Chondrocyte (in vitro differentiated cells): ENCODE measurements at regions not wholly inside any gene's neighbourhood (a gene's known extent, or its start where the extent isn't known, plus 50 kb on each side); places are given as distances from the start of the nearest gene placed in this dataset.

Experiments
- DNase-seq: peaks from one replicate; pipeline ENCODE4 v3.0.0; 2021; ENCODE audit warnings: mixed read lengths, low spot score
- H3K27ac Mint-ChIP-seq: one replicate; pipeline ENCODE4 v1.8.0; 2021; ENCODE audit warnings: mild to moderate bottlenecking, moderate library complexity, mixed read lengths; ENCODE audit not compliant: unreplicated experiment
- H3K27me3 Mint-ChIP-seq: 2 replicates; pipeline ENCODE4 v1.8.0; 2021; ENCODE audit warnings: low read depth, mixed read lengths
- H3K36me3 Mint-ChIP-seq: 2 replicates; pipeline ENCODE4 v1.8.0; 2021; ENCODE audit warnings: low read depth, mixed read lengths
- H3K4me1 Mint-ChIP-seq: 2 replicates; pipeline ENCODE4 v1.8.0; 2021; ENCODE audit warnings: low read depth, mild to moderate bottlenecking, mixed read lengths
- H3K4me3 Mint-ChIP-seq: one replicate; pipeline ENCODE4 v1.8.0; 2021; ENCODE audit warnings: mild to moderate bottlenecking, moderate library complexity, mixed read lengths; ENCODE audit not compliant: unreplicated experiment
- H3K9me3 Mint-ChIP-seq: 2 replicates; pipeline ENCODE4 v1.8.0; 2021; ENCODE audit warnings: low read depth, mixed read lengths
- TF ChIP-seq, protein P1 (sequence below): fragments of 200-600 bp; sonication (generic); IDR thresholded peaks from 2 replicates; pipeline ENCODE4 v1.5.0; 2021; ENCODE audit warnings: antibody characterized with exemption, mild to moderate bottlenecking, moderate library complexity

DNA sequence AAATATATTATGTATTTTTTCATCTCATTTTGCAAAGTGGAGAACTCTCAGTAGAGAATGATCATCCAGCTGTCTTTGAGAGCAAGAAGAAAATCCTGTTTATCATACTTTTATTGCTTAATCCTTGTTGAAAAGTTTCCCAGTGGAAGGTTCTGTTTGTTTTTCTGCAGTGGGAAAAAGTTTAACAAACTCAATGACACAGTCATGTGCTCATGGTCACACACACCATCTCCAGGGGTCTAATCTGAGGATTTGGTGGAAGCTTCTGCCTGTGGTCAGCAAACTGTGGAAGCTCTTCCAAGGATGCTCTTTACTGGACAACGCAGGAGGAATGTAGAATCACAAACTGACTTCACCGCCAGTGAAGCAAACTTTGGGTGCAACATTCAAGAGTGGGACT is 1003.9 kb downstream of the SORCS3 start:
- DNase-seq, result no peak
- no peaks in the 10 kb centered on the region for H3K36me3 Mint-ChIP-seq
- TF ChIP-seq, protein P1, sequence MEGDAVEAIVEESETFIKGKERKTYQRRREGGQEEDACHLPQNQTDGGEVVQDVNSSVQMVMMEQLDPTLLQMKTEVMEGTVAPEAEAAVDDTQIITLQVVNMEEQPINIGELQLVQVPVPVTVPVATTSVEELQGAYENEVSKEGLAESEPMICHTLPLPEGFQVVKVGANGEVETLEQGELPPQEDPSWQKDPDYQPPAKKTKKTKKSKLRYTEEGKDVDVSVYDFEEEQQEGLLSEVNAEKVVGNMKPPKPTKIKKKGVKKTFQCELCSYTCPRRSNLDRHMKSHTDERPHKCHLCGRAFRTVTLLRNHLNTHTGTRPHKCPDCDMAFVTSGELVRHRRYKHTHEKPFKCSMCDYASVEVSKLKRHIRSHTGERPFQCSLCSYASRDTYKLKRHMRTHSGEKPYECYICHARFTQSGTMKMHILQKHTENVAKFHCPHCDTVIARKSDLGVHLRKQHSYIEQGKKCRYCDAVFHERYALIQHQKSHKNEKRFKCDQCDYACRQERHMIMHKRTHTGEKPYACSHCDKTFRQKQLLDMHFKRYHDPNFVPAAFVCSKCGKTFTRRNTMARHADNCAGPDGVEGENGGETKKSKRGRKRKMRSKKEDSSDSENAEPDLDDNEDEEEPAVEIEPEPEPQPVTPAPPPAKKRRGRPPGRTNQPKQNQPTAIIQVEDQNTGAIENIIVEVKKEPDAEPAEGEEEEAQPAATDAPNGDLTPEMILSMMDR, result no peak
- H3K27ac Mint-ChIP-seq, result no peak overlapping the region
- peaks cover 2% of the 10 kb centered on the region for H3K27me3 Mint-ChIP-seq
- no peak overlapping the region for H3K4me3 Mint-ChIP-seq
- no peaks in the 10 kb centered on the region for H3K9me3 Mint-ChIP-seq
- no peaks in the 10 kb centered on the region for H3K4me1 Mint-ChIP-seq

DNA sequence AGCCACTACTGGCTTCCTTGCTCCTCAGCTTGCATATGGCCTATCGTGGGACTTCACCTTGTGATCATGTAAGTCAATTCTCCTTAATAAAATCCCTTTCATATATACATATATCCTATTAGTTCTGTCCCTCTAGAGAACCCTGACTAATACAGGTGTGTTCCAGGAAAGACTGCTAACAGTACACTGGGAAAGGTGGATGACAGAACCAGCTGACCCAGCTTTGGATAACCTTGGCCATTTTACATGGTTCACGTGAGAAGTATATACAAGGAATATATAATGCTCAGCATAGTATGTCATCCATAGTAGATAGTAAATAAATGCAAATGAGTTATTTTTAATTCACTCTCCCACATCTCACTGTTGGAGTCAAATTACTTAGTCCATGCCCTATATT is 1003.5 kb downstream of the SORCS3 start:
- Mint-ChIP-seq H3K27ac (no peak overlapping the region), H3K9me3 (no peaks in the 10 kb centered on the region), H3K36me3 (no peaks in the 10 kb centered on the region), H3K4me3 (no peak overlapping the region), H3K27me3 (no peaks in the 10 kb centered on the region), H3K4me1 (no peaks in the 10 kb centered on the region)
- DNase-seq, result no peak
- TF ChIP-seq, protein P1, result no peak

DNA sequence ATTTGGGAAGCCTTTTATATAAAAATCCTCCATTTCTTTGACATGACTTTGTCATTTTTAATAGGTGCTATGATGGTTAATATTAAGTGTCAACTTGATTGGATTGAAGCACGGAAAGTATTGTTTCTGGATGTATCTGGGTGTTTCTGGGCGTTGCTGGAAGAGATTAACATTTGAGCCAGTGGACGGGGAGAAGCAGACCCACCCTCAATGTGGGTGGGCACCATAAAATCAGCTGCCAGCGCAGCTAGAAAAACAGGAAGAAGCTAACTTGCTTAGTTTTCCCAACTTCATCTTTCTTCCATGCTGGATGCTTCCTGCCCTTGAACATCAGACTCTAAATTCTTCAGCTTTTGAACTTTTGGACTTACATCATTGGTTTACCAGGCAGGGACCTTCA is 1003.0 kb downstream of the SORCS3 start:
- no peaks in the 10 kb centered on the region for H3K27me3 Mint-ChIP-seq
- no peaks in the 10 kb centered on the region for H3K36me3 Mint-ChIP-seq
- no peak for DNase-seq
- no peaks in the 10 kb centered on the region for H3K4me1 Mint-ChIP-seq
- TF ChIP-seq, protein P1, result no peak
- no peak overlapping the region for H3K27ac Mint-ChIP-seq
- H3K4me3 Mint-ChIP-seq, result no peak overlapping the region
- H3K9me3 Mint-ChIP-seq, result no peaks in the 10 kb centered on the region

DNA sequence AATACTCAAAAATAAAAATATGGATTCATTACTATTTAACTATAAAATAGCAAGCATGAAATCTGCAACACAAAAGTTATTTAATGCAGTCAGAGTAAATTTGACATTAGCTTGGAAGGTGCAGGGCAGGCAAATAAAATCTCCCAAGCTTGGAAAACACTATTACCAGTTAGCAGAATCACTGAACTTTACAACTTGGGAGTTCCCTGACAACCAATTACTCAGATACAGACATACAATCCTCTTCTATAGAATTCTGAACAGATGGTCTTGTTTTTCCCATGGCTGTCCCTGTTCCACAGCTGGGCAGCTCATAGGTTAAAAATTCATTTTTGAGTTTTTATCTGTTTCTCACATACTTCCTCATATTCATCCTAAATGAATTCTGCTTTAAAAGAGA is 1002.6 kb downstream of the SORCS3 start:
- H3K9me3 Mint-ChIP-seq, result no peaks in the 10 kb centered on the region
- DNase-seq, result no peak
- TF ChIP-seq, protein P1, result no peak
- H3K27ac Mint-ChIP-seq, result no peak overlapping the region
- no peaks in the 10 kb centered on the region for H3K4me1 Mint-ChIP-seq
- no peaks in the 10 kb centered on the region for H3K36me3 Mint-ChIP-seq
- no peak overlapping the region for H3K4me3 Mint-ChIP-seq
- no peaks in the 10 kb centered on the region for H3K27me3 Mint-ChIP-seq

DNA sequence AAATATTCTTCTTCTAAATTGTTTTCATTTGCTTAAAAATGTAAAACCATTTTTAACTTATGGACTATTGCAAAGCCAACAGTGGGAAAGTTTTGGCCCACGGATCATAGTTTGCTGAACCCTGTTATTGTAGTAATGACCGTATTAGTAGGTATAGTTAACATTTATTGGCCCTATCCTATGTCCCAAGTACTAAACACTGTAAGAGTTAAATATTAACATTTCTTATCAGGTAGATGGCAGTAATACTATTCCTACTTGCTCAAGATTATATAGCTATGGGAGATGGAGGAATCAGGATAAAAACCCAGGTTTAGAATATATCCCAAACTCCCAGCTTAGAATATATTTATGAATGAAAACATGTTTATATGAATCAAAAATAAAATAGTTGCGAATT is 993.2 kb downstream of the SORCS3 start:
- H3K36me3 Mint-ChIP-seq, result no peaks in the 10 kb centered on the region
- no peaks in the 10 kb centered on the region for H3K27me3 Mint-ChIP-seq
- H3K27ac Mint-ChIP-seq, result no peak overlapping the region
- H3K4me1 Mint-ChIP-seq, result no peaks in the 10 kb centered on the region
- no peak overlapping the region for H3K4me3 Mint-ChIP-seq
- TF ChIP-seq, protein P1, result no peak
- DNase-seq, result no peak
- peaks cover 16% of the 10 kb centered on the region for H3K9me3 Mint-ChIP-seq
